Sigmoid colon (tissue), 6 donors: ENCODE measurements at regions not wholly inside any gene's neighbourhood (a gene's known extent, or its start where the extent isn't known, plus 50 kb on each side); places are given as distances from the start of the nearest gene placed in this dataset.
A peak's percentile ranks its signal among the peaks of the same experiment; 100 is the strongest.

Experiments
- DNase-seq: peaks from one replicate; pipeline ENCODE4 v3.0.0-alpha.2; 2019
- H3K27ac ChIP-seq, 4 donors: fragments of 200-600 bp; sonication (generic); one replicate each; pipeline ENCODE4 v1.5.1; 2016 to 2019; ENCODE audit warnings: mild to moderate bottlenecking in 1 of 4
- H3K27me3 ChIP-seq, 3 donors: fragments of 200-600 bp; sonication (generic); one replicate each; pipeline ENCODE4 v1.5.1; 2019; ENCODE audit warnings: mild to moderate bottlenecking in 1 of 3
- H3K36me3 ChIP-seq, 4 donors: fragments of 200-600 bp; sonication (generic); one replicate each; pipeline ENCODE4 v1.5.1; 2016 to 2019
- H3K4me1 ChIP-seq, 4 donors: fragments of 200-600 bp; sonication (generic); one replicate each; pipeline ENCODE4 v1.5.1; 2017 to 2019
- H3K4me3 ChIP-seq, 4 donors: fragments of 200-600 bp; sonication (generic); one replicate each; pipeline ENCODE4 v1.5.1; 2017 to 2019; ENCODE audit warnings: mild to moderate bottlenecking in 2 of 4, moderate library complexity in 1 of 4
- H3K9me3 ChIP-seq, 4 donors: fragments of 200-600 bp in 3 of 4; sonication (generic) in 3 of 4; one replicate each; pipeline versions ENCODE4 v1.5.1 to v1.6.1; 2013 to 2019
- CTCF ChIP-seq, 4 experiments: fragments of 450-650 bp in 3 of 4; fragments of 200-600 bp in 1 of 4; IDR thresholded peaks; one replicate each; pipeline ENCODE4 v1.5.1; 2016 to 2019; ENCODE audit warnings: antibody characterized with exemption in 4 of 4, mild to moderate bottlenecking in 3 of 4, moderate library complexity in 2 of 4
- EP300 ChIP-seq, 4 donors: sonication (generic); formaldehyde crosslinking; IDR thresholded peaks; one replicate each; pipeline ENCODE4 v1.6.1; 2017; ENCODE audit warnings: antibody characterized with exemption in 4 of 4
- POLR2A ChIP-seq, 2 donors: fragments of 450-650 bp; IDR thresholded peaks; one replicate each; pipeline ENCODE4 v1.6.1; 2016; ENCODE audit warnings: antibody characterized with exemption in 2 of 2, mild to moderate bottlenecking in 2 of 2, moderate library complexity in 2 of 2
- POLR2AphosphoS5 ChIP-seq, 4 donors: sonication (generic); formaldehyde crosslinking; IDR thresholded peaks; one replicate each; pipeline ENCODE4 v1.6.1; 2017; ENCODE audit warnings: antibody characterized with exemption in 4 of 4
- WGBS, 2 donors: extraction: QIAGEN DNeasy Blood & Tissue Kit; methylation state at CpG; one replicate each; pipeline ENCODE4 v1.1.7; 2013; 5-methylcytosine and 5-hydroxymethylcytosine counted together
- intact Hi-C: fragments of 100-400 bp; cut with DNase I; formaldehyde crosslinking; loops from one replicate; pipeline ENCODE4 v1.15.1; 2023
- donor health status: healthy with polysubstance abuse.
- donor health status: healthy.

DNA sequence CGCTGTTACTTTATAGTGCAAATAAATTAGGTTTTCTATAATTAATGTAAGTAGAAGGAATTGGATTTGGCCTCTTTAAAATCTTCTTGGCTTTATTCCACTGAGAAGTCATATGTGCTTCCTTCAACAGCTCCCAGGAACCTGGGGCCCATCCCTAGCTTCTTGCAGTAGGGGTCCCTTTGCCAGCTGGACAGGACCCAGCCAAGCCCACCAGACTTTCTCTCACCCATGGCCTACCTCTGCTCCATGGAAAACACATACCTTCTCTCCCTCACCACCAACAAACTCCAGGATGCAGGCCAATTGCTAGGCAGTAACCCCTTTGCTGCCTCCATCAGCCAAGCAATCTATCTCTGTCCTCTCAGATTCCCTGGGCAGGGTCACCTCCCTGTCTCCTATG is 84.0 kb downstream of the RSL24D1 start:
- intact Hi-C loops: no loop called here
- no peak overlapping the region for H3K4me3 ChIP-seq
- 74 to 87% methylated on average over 1 of the region's 1 CpG for WGBS, 2 donors

GRCh38 chr15:55110446-55110845 is 86.3 kb downstream of the RSL24D1 start:
- WGBS, 2 donors: 31 to 40% methylated on average over 3 of the region's 3 CpGs
- H3K27ac ChIP-seq: no peak overlapping the region
- H3K27me3 ChIP-seq: no peaks in the 10 kb centered on the region
- no peaks in the 10 kb centered on the region for H3K4me1 ChIP-seq
- no peak for TF ChIP-seq POLR2AphosphoS5 (IDR thresholded peaks at IDR 0.05)
- no peak for TF ChIP-seq CTCF (IDR thresholded peaks at IDR 0.05)
- no peak for TF ChIP-seq EP300 (IDR thresholded peaks at IDR 0.05)
- no peak for TF ChIP-seq POLR2A (IDR thresholded peaks at IDR 0.05)
- H3K36me3 ChIP-seq: no peaks in the 10 kb centered on the region
- DNase-seq: no peak
- no peak overlapping the region for H3K4me3 ChIP-seq
- intact Hi-C loops: no loop called here
- H3K9me3 ChIP-seq: no peaks in the 10 kb centered on the region

More for the DNA sequence above, 84.0 kb downstream of the RSL24D1 start:
- H3K4me1 ChIP-seq: no peaks in the 10 kb centered on the region
- H3K27ac ChIP-seq: no peak overlapping the region
- H3K36me3 ChIP-seq: no peaks in the 10 kb centered on the region
- no peak for TF ChIP-seq POLR2A (IDR thresholded peaks at IDR 0.05)
- TF ChIP-seq POLR2AphosphoS5 (IDR thresholded peaks at IDR 0.05): no peak
- no peak for TF ChIP-seq EP300 (IDR thresholded peaks at IDR 0.05)
- no peak for TF ChIP-seq CTCF (IDR thresholded peaks at IDR 0.05)
- H3K9me3 ChIP-seq: no peaks in the 10 kb centered on the region
- DNase-seq: no peak
- no peaks in the 10 kb centered on the region for H3K27me3 ChIP-seq

GRCh38 chr15:55108858-55109518 is 87.8 kb downstream of the RSL24D1 start:
- TF ChIP-seq CTCF (IDR thresholded peaks at IDR 0.05) (peak in 2 of 4 experiments; percentile 19 to 33), EP300 (IDR thresholded peaks at IDR 0.05) (no peak), POLR2A (IDR thresholded peaks at IDR 0.05) (no peak)
- no peaks in the 10 kb centered on the region for H3K36me3 ChIP-seq
- peak; percentile 67 for DNase-seq
- H3K27ac ChIP-seq: no peak overlapping the region
- whole genome bisulfite sequencing, 2 donors: 10 to 19% methylated on average over 9 of the region's 9 CpGs
- H3K27me3 ChIP-seq: no peaks in the 10 kb centered on the region
- intact Hi-C loops: no loop called here
- no peaks in the 10 kb centered on the region for H3K4me1 ChIP-seq
- H3K4me3 ChIP-seq: no peak overlapping the region
- H3K9me3 ChIP-seq: no peaks in the 10 kb centered on the region

DNA sequence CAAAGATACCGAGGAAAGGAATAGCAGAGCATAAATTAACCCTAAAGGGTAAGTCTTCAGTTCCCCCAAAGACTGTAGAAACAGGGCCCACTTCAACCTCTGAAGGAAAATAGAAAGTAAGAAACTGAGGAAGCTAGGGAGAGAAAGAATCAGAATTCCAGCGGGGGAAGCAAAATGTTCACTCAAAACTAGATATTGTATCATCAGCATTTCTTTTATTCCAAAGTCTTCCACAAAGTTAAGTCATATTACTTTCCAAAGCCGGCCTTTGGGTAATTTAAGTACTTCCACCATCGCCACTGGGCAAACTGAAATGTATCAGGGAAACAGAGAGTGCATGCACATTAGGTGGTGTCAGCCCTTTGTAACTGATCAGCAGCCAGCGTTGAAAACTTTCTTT is 88.3 kb downstream of the RSL24D1 start:
- TF ChIP-seq EP300 (IDR thresholded peaks at IDR 0.05) (no peak), POLR2A (IDR thresholded peaks at IDR 0.05) (no peak), CTCF (IDR thresholded peaks at IDR 0.05) (no peak), POLR2AphosphoS5 (IDR thresholded peaks at IDR 0.05) (no peak)
- 71 to 83% methylated on average over 5 of the region's 5 CpGs for WGBS, 2 donors
- Histone ChIP-seq H3K4me3 (no peak overlapping the region), H3K9me3 (no peaks in the 10 kb centered on the region), H3K4me1 (no peaks in the 10 kb centered on the region), H3K36me3 (no peaks in the 10 kb centered on the region), H3K27me3 (no peaks in the 10 kb centered on the region), H3K27ac (no peak overlapping the region)
- intact Hi-C loops: no loop called here
- DNase-seq: no peak

DNA sequence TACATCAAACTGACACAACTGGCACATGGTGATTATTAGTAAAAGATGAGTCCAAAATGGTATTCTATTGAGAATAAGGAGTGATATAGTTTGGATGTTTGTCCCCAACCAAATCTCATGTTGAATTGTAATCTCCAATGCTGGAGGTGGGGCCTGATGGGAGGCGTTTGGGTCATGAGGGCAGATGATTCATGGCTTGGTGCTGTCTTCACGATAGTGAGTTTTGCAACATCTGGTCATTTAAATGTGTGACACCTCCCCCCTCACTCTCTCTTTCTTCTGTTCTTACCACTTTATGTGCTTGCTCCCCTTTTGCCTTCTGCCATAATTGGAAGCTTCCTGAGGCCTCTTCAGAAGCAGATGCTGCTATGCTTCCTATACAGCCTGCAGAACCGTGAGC is 90.6 kb downstream of the RSL24D1 start:
- Histone ChIP-seq H3K4me3 (no peak overlapping the region), H3K9me3 (no peaks in the 10 kb centered on the region), H3K27ac (no peak overlapping the region), H3K36me3 (no peaks in the 10 kb centered on the region), H3K4me1 (no peaks in the 10 kb centered on the region), H3K27me3 (no peaks in the 10 kb centered on the region)
- intact Hi-C loops: no loop called here
- 82 to 87% methylated on average over 3 of the region's 3 CpGs for WGBS, 2 donors
- no peak for DNase-seq
- TF ChIP-seq EP300 (IDR thresholded peaks at IDR 0.05) (no peak), POLR2A (IDR thresholded peaks at IDR 0.05) (no peak)
